Middle frontal gyrus (tissue), 1 donor: ENCODE measurements at regions not wholly inside any gene's neighbourhood (a gene's known extent, or its start where the extent isn't known, plus 50 kb on each side); places are given as distances from the start of the nearest gene placed in this dataset.

Experiments
- DNase-seq: peaks from one replicate; pipeline ENCODE4 v3.0.0-alpha.2; 2015; ENCODE audit warnings: low spot score; ENCODE audit errors: extremely low spot score

DNA sequence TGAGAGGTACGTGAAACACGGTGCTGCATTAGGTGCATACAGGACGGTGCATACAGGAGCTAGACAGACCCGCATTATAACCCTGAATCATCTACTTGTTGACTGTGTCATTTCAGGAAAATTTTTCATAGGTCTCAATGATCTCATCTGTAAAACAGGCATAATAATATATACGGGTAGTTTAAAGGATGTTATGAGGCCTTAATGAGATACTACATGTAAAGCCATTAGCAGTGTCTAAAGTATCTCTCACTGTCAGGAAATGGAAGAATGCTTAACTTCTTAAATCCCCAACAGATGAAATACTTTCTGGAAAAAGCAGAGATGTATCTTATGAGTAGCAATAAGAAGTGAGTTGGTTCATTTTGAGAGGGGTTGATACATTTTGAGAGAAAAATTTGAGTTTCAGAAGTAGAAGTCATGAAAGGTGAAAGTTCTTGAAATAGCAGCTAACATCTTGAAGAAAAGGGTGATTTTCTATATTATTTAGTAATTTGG, 669.6 kb downstream of the PTPRC start:
- DNase-seq = no peak

GRCh38 chr1:199310708-199311107, 671.9 kb downstream of the PTPRC start:
- DNase-seq = no peak

GRCh38 chr1:199311478-199312262, 672.8 kb downstream of the PTPRC start:
- no peak for DNase-seq

DNA sequence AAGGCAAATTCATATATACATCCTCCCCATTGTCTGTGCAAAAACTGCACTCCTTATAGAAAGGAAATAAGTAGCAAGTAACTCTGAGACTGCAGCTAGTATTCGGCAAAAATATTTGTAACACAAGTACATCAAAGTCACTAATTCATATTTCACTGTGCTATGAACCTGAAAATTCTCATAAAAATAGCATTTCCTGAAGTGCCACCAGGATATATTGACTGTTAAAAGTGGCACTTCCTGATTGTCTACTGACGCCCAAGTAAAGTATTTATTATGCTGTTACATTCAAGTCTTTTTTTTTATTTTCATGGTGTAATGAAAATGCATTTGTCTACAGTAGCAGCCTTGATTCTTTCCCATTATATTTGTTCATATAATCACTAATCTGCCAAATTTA, 673.8 kb downstream of the PTPRC start:
- DNase-seq = no peak

DNA sequence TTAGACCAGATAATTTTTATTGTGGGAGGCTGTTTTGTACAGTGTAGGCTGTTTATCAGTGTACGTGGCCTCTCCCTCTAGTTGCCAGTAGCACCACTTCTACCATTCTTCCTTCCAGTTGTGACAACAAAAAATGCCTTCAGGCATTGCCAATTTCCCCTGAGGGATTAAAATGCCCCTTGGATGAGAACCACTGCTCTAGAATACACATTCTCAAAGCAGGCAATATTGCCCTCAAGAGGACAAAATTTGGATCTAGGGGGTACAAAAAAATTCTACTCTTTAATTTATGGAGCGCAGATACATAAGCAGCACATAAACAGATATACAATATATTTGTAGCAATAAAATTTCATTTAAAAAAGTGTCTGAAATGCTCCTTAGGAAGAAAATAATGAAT, 674.6 kb downstream of the PTPRC start:
- no peak for DNase-seq

DNA sequence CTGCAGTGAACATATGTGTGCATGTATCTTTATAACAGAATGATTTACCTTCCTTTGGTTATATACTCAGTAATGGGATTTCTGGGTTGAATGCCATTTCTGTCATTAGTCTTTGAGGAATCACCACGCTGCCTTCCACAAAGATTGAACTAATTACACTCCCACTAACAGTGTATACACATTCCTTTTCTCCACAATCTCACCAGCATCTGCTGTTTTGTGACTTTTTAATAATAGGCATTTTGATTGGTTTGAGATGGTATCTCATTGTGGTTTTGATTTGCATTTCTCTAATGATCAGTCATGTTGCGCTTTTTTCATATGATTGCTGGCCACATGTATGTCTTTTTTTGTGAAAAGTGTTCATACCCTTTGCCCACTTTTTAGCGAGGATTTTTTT, 680.5 kb downstream of the PTPRC start:
- no peak for DNase-seq

DNA sequence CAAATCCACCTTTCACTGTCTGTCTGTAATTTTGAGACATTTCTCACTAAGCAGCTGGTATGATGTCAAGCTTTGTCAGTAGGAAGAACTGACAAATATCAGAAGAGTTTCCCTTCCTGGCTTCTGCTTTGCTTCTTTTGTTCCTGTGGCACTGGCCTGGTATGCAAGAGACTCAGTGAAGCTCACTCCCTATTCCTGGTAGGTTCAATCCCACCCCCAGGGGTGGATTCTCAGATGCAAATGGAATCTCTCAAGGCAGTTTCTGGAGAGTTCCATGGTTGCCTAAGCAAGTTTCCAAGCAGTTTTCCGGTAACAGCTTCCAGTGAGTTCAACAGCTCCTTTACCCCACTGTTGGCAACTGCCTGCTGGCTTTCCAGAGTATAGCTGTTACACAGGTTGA, 683.4 kb downstream of the PTPRC start:
- no peak for DNase-seq

DNA sequence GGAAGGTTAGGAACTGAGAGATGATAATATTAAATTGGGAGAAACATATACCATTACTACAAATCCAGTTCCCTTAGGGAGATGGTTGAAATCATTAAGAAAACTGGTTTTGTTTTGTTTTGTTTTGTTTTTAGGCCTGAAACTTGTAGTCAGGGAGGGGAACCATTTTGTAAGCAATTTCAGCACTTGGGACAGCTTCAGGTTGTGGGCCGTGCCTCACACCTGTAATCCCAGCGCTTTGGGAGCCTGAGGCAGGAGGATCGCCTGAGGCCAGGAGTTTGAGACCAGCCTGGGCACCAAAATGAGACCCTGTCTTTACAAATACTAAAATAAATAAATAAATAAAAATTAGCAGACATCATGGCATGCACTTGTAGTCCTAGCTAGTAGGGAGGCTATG, 694.3 kb upstream of the NR5A2 start:
- DNase-seq = no peak

DNA sequence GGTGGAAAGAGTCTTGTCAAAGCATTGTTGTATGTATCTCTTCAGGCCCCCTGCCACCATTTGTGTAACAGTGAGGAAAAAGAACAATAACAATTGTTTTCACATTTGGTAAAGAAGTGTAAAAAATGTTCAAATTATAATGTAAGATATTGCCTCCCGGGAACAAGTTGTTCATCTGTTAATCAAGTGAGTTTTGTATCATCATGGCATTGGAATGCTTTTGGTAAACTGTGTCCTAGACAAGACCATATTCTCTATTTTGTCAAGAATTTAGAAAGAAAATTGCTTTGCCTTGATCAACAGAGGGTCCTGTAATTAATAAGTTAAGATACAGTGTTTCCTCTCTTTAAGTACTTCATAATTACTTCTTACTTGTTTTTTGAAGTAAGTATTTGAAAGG, 692.0 kb upstream of the NR5A2 start:
- no peak for DNase-seq

DNA sequence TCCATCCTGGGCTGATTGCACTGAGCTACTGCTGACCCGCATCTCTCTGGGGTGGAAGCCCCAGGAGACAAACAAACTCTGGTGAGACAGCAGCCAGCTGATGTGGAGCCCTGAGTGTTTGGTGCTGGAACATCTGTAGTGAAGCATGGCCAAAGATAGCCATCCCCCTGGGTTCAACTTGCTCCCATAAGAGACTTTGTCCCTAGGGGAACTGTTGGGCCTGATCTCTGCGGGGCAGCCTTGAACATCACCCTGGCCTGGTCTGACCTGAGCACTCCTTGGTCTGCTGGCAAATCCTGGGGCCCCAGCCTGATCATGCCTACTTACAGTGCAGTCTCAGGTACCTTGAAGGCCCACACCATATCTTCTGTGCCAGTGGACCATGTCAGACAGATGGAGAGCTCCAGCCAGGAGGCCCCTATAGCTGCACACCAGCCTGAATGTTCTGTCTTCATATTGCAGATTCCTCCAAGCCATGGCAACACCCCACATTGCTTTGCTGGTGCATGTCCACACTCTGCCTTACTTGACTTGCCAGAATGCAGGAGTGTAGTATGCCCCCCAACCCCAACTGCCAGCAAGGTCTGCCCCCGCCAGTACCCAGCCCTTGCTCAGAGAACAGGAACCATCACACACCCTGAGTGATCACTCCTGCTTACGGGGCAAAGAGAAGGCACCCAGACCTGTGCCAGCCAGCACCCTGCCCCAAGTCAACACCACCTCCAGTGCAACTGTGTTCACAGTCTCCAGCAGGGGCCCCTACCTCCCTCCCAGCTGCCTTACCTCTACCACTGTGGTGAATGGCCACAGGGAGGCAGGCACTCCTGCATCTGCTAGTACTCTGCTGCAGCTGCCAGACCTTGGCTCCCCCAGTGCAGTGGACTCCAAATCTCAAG, 690.5 kb upstream of the NR5A2 start:
- no peak for DNase-seq

DNA sequence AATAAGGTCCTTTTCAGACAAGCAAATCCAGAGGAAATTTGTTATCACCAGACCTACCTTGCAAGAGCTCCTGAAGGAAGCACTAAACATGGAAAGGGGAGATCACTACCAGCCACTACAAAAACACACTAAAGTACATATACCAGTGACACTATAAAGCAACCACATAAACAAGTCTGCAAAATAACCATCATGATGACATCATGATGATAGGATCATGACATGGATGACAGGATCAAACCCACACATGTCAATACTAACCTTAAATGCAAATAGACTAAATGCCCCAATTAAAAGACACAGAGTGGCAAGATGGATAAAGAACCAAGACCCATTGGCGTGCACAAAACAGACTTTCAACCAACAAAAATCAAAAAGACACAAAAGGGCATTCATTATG, 688.8 kb upstream of the NR5A2 start:
- no peak for DNase-seq

DNA sequence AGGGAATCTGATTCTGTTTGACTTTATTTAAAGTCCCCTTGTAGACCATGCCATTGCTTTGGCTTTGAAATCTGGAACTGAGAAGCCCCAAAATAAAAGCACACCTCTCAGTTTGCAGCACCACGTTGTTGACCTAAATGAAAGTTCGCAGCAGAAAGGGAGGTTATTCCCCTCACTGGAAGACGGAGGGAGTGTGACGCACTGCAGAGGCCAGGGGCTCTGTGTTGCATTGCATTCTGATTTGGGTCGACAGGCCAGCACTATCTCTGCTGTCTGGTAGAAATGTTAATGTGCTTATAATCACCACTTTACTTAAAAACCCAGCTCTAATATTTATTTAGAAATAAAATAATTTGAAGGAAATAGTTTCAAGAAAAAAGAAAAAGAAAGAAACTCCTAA, 675.2 kb upstream of the NR5A2 start:
- DNase-seq = no peak

- DNase-seq = no peak
Measured at GRCh38 chr1:199353906-199354305, 673.6 kb upstream of the NR5A2 start.

GRCh38 chr1:199356561-199356960, 670.9 kb upstream of the NR5A2 start:
- DNase-seq = no peak

GRCh38 chr1:199357599-199357998, 669.9 kb upstream of the NR5A2 start:
- DNase-seq = no peak

GRCh38 chr1:199362996-199363395, 664.5 kb upstream of the NR5A2 start:
- no peak for DNase-seq

DNA sequence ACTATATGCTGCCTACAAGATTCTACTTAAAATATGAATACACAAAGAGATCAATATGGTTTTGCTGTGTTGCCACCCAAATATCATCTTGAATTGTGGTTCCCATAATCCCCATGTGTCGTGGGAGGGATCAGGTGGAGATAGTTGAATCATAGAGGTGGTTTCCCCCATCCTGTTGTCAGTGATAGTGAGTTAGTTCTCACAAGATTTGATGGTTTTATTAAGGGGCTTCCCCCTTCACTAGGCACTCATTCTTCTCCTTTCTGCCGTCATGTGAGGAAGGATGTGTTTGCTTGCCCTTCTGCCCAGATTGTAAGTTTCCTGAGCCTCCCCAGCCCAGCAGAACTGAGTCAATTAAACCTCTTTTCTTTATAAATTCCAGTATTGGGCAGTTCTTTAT, 654.4 kb upstream of the NR5A2 start:
- DNase-seq = no peak

GRCh38 chr1:199377211-199377610, 650.3 kb upstream of the NR5A2 start:
- DNase-seq = no peak

- no peak for DNase-seq
Measured at GRCh38 chr1:199383793-199384192, 643.7 kb upstream of the NR5A2 start.

DNA sequence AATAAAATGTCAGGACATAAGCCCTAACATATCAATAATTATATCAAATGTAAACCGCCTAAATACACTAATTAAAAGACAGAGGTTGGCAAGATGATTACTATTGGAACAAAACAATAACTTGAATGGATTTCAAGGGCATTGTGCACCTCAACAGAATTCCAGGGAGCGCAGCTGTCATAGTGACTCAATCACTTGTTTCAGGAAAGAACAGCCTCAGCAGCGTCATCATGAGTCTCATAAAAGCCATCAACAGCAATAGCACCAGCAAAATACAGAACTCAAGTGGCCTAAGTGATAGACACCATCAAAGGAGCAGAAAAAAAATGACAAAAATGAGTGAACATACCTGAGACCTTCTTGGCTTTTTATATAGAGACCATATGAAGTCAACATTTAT, 632.7 kb upstream of the NR5A2 start:
- DNase-seq = no peak

GRCh38 chr1:199396456-199396855, 631.1 kb upstream of the NR5A2 start:
- no peak for DNase-seq

- no peak for DNase-seq
Measured at GRCh38 chr1:199399996-199400724, 627.4 kb upstream of the NR5A2 start.
